COLO668 (cell line): ENCODE measurements at regions not wholly inside any gene's neighbourhood (a gene's known extent, or its start where the extent isn't known, plus 50 kb on each side); places are given as distances from the start of the nearest gene placed in this dataset.

ENCODE experiments used
- DNase-seq: peaks from one replicate; lab custom pipeline; 2025; ENCODE audit not compliant: unreplicated experiment; lab: John Stamatoyannopoulos, UW

- DNase-seq, result no peak
Observed at GRCh38 chr1:203926025-203926540, 64.7 kb downstream of the SNRPE start.

- no peak for DNase-seq
Observed at GRCh38 chr1:203929741-203930309, 68.4 kb downstream of the SNRPE start.

GRCh38 chr1:203930342-203930741 lies 68.9 kb downstream of the SNRPE start:
- DNase-seq, result no peak

- no peak for DNase-seq
Observed at GRCh38 chr1:203931953-203932352, 70.6 kb downstream of the SNRPE start.

- DNase-seq, result no peak
Observed at GRCh38 chr1:203932556-203932955, 71.2 kb downstream of the SNRPE start.

GRCh38 chr1:203934027-203934426 lies 72.6 kb downstream of the SNRPE start:
- no peak for DNase-seq

GRCh38 chr1:203934651-203935050 lies 73.3 kb downstream of the SNRPE start:
- DNase-seq, result no peak

- no peak for DNase-seq
Observed at GRCh38 chr1:203935321-203935720, 73.9 kb downstream of the SNRPE start.

GRCh38 chr1:203937678-203938330 lies 76.4 kb downstream of the SNRPE start:
- DNase-seq, result no peak

GRCh38 chr1:203944651-203945404 lies 83.4 kb downstream of the SNRPE start:
- DNase-seq, result no peak

- DNase-seq, result no peak
Observed at GRCh38 chr1:203954293-203954692, 92.9 kb downstream of the SNRPE start.

- no peak for DNase-seq
Observed at GRCh38 chr1:203954788-203955552, 93.6 kb downstream of the SNRPE start.

GRCh38 chr1:203968761-203969160 lies 104.2 kb upstream of the SOX13 start:
- DNase-seq, result no peak

- no peak for DNase-seq
Observed at GRCh38 chr1:203969846-203970245, 103.1 kb upstream of the SOX13 start.

GRCh38 chr1:203985044-203985443 lies 87.9 kb upstream of the SOX13 start:
- no peak for DNase-seq

GRCh38 chr1:203985676-203986075 lies 87.2 kb upstream of the SOX13 start:
- no peak for DNase-seq

- DNase-seq, result no peak
Observed at GRCh38 chr1:203986887-203987461, 85.9 kb upstream of the SOX13 start.

- no peak for DNase-seq
Observed at GRCh38 chr1:203990118-203990517, 82.8 kb upstream of the SOX13 start.

- DNase-seq, result no peak
Observed at GRCh38 chr1:203992440-203992839, 80.5 kb upstream of the SOX13 start.

GRCh38 chr1:203993256-203993655 lies 79.7 kb upstream of the SOX13 start:
- no peak for DNase-seq

- no peak for DNase-seq
Observed at GRCh38 chr1:203995228-203995627, 77.7 kb upstream of the SOX13 start.
